HEK293 (cell line): ENCODE measurements at regions not wholly inside any gene's neighbourhood (a gene's known extent, or its start where the extent isn't known, plus 50 kb on each side); places are given as distances from the start of the nearest gene placed in this dataset.

Experiments
- PRDM1 ChIP-seq: fragments of 450-650 bp; formaldehyde crosslinking; IDR thresholded peaks from 2 replicates; pipeline ENCODE4; 2016; ENCODE audit warnings: missing biosample characterization, missing genetic modification characterization
- SCRT1 ChIP-seq: fragments of 450-650 bp; formaldehyde crosslinking; IDR thresholded peaks from 2 replicates; pipeline ENCODE4 v1.5.1; 2016; ENCODE audit warnings: missing biosample characterization, missing genetic modification characterization, borderline replicate concordance
- SP2 ChIP-seq: fragments of 450-650 bp; formaldehyde crosslinking; IDR thresholded peaks from 2 replicates; pipeline ENCODE4 v1.5.1; 2016; ENCODE audit warnings: missing biosample characterization, missing genetic modification characterization
- TCF7L2 ChIP-seq: IDR thresholded peaks from 2 replicates; pipeline ENCODE4 v1.6.1; 2011; ENCODE audit warnings: low read depth, mild to moderate bottlenecking, inconsistent platforms, low read length, moderate library complexity, borderline replicate concordance
- YY1 ChIP-seq: fragments of 450-650 bp; formaldehyde crosslinking; IDR thresholded peaks from 2 replicates; pipeline ENCODE4 v1.5.1; 2018; ENCODE audit warnings: missing biosample characterization, missing genetic modification characterization
- ZNF133 ChIP-seq: fragments of 450-650 bp; formaldehyde crosslinking; IDR thresholded peaks from 2 replicates; pipeline ENCODE4 v1.5.1; 2016; ENCODE audit warnings: missing biosample characterization, missing genetic modification characterization
- ZNF140 ChIP-seq: fragments of 450-650 bp; formaldehyde crosslinking; IDR thresholded peaks from 2 replicates; pipeline ENCODE4 v1.5.1; 2016; ENCODE audit warnings: missing biosample characterization, missing genetic modification characterization
- ZNF274 ChIP-seq, 2 experiments: fragments of 200-500 bp in 1 of 2; fragments of 450-650 bp in 1 of 2; sonication (Bioruptor generic) in 1 of 2; formaldehyde crosslinking in 1 of 2; IDR thresholded peaks; 2 replicates each; pipeline versions ENCODE4 v1.5.1 to v1.6.1; 2014 to 2016; ENCODE audit warnings: borderline replicate concordance in 1 of 2, inconsistent platforms in 1 of 2, low read length in 1 of 2, missing biosample characterization in 1 of 2, missing genetic modification characterization in 1 of 2
- ZNF555 ChIP-seq: fragments of 450-650 bp; formaldehyde crosslinking; conservative IDR thresholded peaks from 2 replicates; pipeline ENCODE4 v1.5.1; 2017; ENCODE audit warnings: missing biosample characterization, mild to moderate bottlenecking, missing genetic modification characterization, inconsistent platforms
- ZNF571 ChIP-seq: fragments of 450-650 bp; formaldehyde crosslinking; IDR thresholded peaks from 2 replicates; pipeline ENCODE4 v1.5.0; 2017; ENCODE audit warnings: missing biosample characterization, missing genetic modification characterization
- ZNF843 ChIP-seq: fragments of 450-650 bp; formaldehyde crosslinking; IDR thresholded peaks from 2 replicates; pipeline ENCODE4 v1.5.1; 2016; ENCODE audit warnings: missing biosample characterization, missing genetic modification characterization
- TF ChIP-seq, protein P1 (sequence below): fragments of 450-650 bp; formaldehyde crosslinking; IDR thresholded peaks from 2 replicates; pipeline ENCODE4 v1.5.1; 2016; ENCODE audit warnings: missing biosample characterization, missing genetic modification characterization
- TF ChIP-seq, protein P2 (sequence below): fragments of 450-650 bp; formaldehyde crosslinking; IDR thresholded peaks from 2 replicates; pipeline ENCODE4 v1.5.1; 2016; ENCODE audit warnings: missing biosample characterization, missing genetic modification characterization
- TF ChIP-seq, protein P3 (sequence below): fragments of 450-650 bp; formaldehyde crosslinking; IDR thresholded peaks from 2 replicates; pipeline ENCODE4 v1.5.1; 2016; ENCODE audit warnings: missing biosample characterization, missing genetic modification characterization

DNA sequence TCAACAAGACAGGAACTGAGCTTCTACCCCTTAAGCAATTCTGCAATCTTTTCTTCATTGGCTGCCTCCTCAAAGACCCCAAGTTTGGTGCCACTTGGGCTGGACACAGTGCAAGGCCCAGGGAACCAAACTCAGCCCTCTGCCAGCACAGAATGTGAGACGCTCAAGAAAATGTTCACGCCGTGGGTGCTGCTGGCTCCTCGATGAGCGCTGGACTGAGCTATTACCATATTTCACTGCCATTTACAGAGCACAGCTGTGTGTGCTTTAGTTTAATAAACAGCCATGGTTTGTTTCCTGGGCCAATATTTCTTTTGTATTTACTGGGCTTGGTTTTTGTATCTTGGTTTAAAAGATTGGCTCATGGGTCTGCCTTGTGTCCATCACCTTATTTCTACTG, 138.8 kb upstream of the VSTM2B start:
- no peak for TF ChIP-seq SCRT1 (tag by site-specific recombination)
- TF ChIP-seq, protein P1, sequence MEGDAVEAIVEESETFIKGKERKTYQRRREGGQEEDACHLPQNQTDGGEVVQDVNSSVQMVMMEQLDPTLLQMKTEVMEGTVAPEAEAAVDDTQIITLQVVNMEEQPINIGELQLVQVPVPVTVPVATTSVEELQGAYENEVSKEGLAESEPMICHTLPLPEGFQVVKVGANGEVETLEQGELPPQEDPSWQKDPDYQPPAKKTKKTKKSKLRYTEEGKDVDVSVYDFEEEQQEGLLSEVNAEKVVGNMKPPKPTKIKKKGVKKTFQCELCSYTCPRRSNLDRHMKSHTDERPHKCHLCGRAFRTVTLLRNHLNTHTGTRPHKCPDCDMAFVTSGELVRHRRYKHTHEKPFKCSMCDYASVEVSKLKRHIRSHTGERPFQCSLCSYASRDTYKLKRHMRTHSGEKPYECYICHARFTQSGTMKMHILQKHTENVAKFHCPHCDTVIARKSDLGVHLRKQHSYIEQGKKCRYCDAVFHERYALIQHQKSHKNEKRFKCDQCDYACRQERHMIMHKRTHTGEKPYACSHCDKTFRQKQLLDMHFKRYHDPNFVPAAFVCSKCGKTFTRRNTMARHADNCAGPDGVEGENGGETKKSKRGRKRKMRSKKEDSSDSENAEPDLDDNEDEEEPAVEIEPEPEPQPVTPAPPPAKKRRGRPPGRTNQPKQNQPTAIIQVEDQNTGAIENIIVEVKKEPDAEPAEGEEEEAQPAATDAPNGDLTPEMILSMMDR (tag by site-specific recombination): no peak
- TF ChIP-seq ZNF843 (tag by site-specific recombination): no peak
- TF ChIP-seq, protein P2, sequence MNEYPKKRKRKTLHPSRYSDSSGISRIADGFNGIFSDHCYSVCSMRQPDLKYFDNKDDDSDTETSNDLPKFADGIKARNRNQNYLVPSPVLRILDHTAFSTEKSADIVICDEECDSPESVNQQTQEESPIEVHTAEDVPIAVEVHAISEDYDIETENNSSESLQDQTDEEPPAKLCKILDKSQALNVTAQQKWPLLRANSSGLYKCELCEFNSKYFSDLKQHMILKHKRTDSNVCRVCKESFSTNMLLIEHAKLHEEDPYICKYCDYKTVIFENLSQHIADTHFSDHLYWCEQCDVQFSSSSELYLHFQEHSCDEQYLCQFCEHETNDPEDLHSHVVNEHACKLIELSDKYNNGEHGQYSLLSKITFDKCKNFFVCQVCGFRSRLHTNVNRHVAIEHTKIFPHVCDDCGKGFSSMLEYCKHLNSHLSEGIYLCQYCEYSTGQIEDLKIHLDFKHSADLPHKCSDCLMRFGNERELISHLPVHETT (tag by site-specific recombination): no peak
- TF ChIP-seq, protein P3, sequence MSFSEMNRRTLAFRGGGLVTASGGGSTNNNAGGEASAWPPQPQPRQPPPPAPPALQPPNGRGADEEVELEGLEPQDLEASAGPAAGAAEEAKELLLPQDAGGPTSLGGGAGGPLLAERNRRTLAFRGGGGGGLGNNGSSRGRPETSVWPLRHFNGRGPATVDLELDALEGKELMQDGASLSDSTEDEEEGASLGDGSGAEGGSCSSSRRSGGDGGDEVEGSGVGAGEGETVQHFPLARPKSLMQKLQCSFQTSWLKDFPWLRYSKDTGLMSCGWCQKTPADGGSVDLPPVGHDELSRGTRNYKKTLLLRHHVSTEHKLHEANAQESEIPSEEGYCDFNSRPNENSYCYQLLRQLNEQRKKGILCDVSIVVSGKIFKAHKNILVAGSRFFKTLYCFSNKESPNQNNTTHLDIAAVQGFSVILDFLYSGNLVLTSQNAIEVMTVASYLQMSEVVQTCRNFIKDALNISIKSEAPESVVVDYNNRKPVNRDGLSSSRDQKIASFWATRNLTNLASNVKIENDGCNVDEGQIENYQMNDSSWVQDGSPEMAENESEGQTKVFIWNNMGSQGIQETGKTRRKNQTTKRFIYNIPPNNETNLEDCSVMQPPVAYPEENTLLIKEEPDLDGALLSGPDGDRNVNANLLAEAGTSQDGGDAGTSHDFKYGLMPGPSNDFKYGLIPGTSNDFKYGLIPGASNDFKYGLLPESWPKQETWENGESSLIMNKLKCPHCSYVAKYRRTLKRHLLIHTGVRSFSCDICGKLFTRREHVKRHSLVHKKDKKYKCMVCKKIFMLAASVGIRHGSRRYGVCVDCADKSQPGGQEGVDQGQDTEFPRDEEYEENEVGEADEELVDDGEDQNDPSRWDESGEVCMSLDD: no peak
- TF ChIP-seq PRDM1 (tag by site-specific recombination): no peak
- no peak for TF ChIP-seq YY1
- TF ChIP-seq TCF7L2: no peak
- TF ChIP-seq ZNF133 (tag by site-specific recombination): no peak
- TF ChIP-seq ZNF274 (IDR thresholded peaks at IDR 0.05; ENCODE audit: low read length): no peak
- no peak for TF ChIP-seq ZNF274 (tag by site-specific recombination; IDR thresholded peaks at IDR 0.05; ENCODE audit: borderline replicate concordance)
- TF ChIP-seq SP2 (tag by site-specific recombination): no peak
- TF ChIP-seq ZNF140 (tag by site-specific recombination): no peak
- no peak for TF ChIP-seq ZNF555 (tag by site-specific recombination)
- TF ChIP-seq ZNF571: no peak
